Gastrocnemius medialis (tissue), 4 donors: ENCODE measurements at regions not wholly inside any gene's neighbourhood (a gene's known extent, or its start where the extent isn't known, plus 50 kb on each side); places are given as distances from the start of the nearest gene placed in this dataset.

Experiments
- CTCF ChIP-seq, 5 experiments: fragments of 450-650 bp in 3 of 5; fragments of 200-600 bp in 2 of 5; sonication (generic) in 2 of 5; IDR thresholded peaks in 4 of 5; conservative IDR thresholded peaks in 1 of 5; 1 replicate in 4 of 5; 2 replicates in 1 of 5; pipeline ENCODE4 v1.5.1; 2016 to 2019; ENCODE audit warnings: antibody characterized with exemption in 5 of 5, mild to moderate bottlenecking in 3 of 5, moderate library complexity in 3 of 5
- POLR2A ChIP-seq, 2 donors: fragments of 450-650 bp; IDR thresholded peaks; one replicate each; pipeline ENCODE4 v1.6.1; 2017; ENCODE audit warnings: antibody characterized with exemption in 2 of 2, mild to moderate bottlenecking in 2 of 2, moderate library complexity in 2 of 2

- TF ChIP-seq CTCF (IDR thresholded peaks at IDR 0.05 in 4 of 5, conservative IDR thresholded peaks at IDR 0.05 in 1 of 5) (no peak), POLR2A (IDR thresholded peaks at IDR 0.05) (no peak)
These were observed 75.8 kb downstream of the CCDC71L start for GRCh38 chr7:106584914-106585759.
